Endothelial cell of hepatic sinusoid (primary cell): ENCODE measurements at regions not wholly inside any gene's neighbourhood (a gene's known extent, or its start where the extent isn't known, plus 50 kb on each side); places are given as distances from the start of the nearest gene placed in this dataset.

ENCODE experiments used
- in situ Hi-C: cut with HindIII; loops from 2 replicates; pipeline ENCODE4 v1.10.0; 2017; ENCODE audit warnings: low sequenced_read_pairs

GRCh38 chr4:34534916-34535315 is 1709.4 kb downstream of the ARAP2 start:
- in situ Hi-C loops, result no loop called here

DNA sequence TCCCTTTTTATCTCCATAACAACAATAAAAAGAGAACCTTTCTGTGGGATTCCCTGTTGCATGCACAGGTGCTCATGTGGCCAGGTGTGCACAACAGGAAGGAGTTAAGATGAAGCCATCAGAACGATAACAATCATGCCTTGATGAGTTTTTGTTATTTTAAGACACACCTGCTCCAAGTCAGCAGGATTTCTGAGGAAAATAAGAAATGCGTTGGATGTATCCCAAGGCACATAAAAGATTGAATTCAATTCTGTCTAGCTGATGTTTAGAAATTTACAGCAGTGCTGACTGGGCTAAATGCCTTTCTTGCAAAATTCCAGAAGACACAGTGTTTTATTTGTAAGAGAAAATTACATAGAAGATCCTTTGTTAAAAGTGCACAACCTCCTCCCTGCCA is 1678.2 kb downstream of the ARAP2 start:
- in situ Hi-C loops, result no loop called here

DNA sequence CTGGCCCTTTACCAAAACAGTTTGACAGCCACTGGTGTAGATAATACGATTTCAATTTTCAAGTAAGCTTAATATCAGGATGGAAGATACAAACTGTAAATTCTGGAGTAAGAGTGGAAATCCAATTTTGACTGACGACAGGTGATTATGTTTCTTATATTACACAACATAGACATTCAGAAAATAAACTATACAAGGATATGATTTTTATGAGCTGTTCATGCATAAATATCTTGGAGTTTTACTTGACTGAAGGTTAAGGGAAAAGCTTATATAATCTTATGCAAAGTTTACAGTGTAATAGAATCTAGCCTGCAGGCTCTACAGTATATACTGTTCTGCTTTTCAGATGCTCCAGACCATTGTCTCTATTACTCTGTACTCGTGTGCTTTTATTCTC is 1672.3 kb downstream of the ARAP2 start:
- in situ Hi-C loops, result no loop called here

GRCh38 chr4:34615315-34615714 is 1629.0 kb downstream of the ARAP2 start:
- in situ Hi-C loops, result no loop called here

- in situ Hi-C loops, result no loop called here
These were observed 1624.7 kb downstream of the ARAP2 start for GRCh38 chr4:34619531-34620162.

GRCh38 chr4:34628471-34628870 is 1615.8 kb downstream of the ARAP2 start:
- in situ Hi-C loops, result no loop called here

GRCh38 chr4:34629451-34629850 is 1614.9 kb downstream of the ARAP2 start:
- in situ Hi-C loops, result no loop called here

- in situ Hi-C loops, result no loop called here
These were observed 1611.1 kb downstream of the ARAP2 start for GRCh38 chr4:34633241-34633640.

DNA sequence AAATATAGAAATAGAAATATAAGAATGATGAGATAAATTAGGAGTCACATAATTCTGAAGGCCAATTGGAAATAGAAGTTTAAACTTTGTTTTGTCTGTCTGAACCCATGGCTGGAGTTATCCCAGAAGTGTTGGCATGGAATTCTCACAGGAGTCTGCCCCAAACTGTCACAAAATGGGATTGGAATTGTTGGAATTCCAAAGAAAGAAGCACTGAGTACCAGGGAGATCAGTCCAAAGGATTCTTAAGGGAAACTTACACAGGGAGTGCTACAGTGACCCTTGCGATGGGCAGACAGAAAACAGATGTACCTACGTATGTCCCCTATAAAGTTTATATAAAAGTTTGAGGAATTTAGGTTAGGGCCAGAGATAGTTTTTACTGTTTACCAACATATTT is 1607.7 kb downstream of the ARAP2 start:
- in situ Hi-C loops, result no loop called here

DNA sequence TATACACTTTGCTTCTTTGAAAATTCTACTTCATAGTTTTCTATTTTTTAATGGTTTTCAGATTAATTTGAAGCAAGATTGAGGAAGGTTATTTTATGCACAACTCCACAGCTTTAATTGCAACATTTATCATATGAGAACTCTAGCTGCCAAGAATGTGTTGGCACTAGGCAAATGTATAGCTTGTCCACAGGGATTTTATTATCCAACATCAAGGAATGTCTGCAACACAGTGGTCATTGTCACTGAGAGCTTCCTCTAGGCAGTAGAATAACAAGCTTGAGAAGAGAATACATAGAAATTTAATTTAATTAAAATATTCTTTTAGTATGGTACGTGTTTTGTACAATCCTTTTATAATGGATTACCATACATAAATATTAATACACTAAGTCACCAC is 1600.8 kb downstream of the ARAP2 start:
- in situ Hi-C loops, result no loop called here

- in situ Hi-C loops, result no loop called here
These were observed 1599.7 kb downstream of the ARAP2 start for GRCh38 chr4:34644579-34645115.

GRCh38 chr4:34649716-34650115 is 1594.6 kb downstream of the ARAP2 start:
- in situ Hi-C loops, result no loop called here

DNA sequence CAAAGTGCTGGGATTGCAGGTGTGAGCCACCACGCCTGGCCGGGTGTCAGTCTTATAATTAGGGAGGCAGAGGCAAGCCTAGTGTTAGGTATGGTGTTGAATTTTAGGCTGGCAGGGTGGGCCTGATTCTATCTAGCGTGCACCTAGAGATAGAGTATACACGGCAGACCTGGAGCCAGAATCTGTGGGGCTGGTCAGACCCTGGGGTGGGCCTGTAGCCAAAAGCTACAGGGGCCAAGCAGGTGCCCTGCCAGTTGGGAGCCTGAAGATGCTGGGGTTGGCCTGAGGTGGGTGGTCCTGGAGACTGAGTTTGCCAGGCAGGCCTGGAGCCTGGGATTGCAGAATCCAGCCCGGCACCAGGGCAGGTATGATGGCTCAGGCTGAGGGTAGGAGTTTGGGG is 1580.3 kb downstream of the ARAP2 start:
- in situ Hi-C loops, result no loop called here

DNA sequence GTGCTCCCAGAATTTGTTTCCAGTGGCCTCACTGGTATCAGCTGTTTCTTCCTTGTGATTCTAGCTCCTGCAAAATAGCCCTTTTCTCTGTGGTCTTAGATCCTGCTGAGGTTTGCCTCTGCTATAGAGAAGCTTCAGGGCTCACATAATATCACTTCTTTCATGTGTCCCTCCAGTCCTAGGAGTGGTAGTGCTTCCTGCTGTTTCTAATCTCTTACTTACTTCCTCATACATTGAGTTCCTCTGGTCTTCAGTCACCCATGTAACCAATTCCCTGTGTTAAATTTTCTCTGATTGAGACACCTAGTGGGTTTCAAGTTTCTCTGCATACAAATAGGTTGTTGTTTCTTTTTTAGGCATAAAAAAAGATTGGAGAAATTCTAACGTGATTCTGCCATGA is 1567.9 kb downstream of the ARAP2 start:
- in situ Hi-C loops, result no loop called here

GRCh38 chr4:34678431-34678830 is 1565.9 kb downstream of the ARAP2 start:
- in situ Hi-C loops, result no loop called here

DNA sequence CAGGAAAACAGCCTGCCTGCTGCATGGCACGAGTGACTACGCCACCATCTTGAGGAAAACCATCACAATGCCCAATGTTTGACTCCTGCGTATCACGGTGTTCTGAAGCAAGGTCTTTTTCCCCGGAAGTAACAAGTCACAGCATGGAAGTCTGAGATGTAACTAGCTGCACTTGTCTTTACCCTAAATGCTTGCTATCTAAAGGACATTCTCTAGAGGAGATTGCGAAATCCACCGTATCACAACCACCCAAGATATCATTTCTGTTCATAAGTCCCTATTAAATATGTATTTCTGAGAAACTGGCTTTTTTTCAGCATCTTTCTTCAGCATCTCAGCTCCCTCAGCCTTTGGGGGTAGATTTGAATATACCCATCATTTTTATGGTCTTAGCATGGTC is 1565.1 kb downstream of the ARAP2 start:
- in situ Hi-C loops, result no loop called here

DNA sequence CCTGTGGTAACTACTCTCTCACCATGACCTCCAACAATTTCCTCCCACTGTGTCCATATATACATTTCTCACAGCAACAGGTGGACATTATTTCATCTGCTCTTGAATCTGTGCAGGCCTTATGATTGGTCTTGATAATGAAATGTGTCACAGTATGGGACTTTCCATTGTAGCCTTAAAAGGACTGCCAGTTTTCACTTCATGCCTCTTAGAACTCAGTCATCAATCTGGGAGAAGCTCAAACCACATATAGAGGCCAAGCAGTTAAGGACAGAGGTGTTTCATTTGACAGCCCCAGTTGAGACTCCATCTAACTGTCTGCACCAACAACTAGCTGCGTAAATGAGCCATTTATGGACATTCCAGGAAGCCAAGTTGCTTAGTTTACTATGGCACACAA is 1534.8 kb downstream of the ARAP2 start:
- in situ Hi-C loops, result no loop called here

- in situ Hi-C loops, result no loop called here
These were observed 1525.6 kb downstream of the ARAP2 start for GRCh38 chr4:34718576-34719245.

GRCh38 chr4:34720571-34720970 is 1523.7 kb downstream of the ARAP2 start:
- in situ Hi-C loops, result no loop called here

DNA sequence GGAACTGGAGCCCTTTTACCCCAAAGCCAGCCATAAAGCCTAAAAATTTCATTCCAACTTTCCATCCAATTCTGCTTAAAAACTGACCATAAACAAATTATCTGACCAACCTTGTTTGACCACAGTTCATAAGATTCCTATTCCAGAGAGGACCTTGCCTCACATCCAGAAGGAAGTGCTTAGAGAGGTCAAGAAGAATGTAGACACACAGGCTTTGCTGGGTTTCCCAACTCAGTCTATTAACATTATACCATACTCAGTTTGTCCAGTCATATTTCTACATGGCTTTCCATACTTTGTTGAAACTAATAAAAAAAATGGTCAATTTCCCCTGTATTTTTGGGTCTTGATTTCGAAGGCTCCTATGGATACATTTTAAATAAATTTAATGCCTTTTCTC is 1522.5 kb downstream of the ARAP2 start:
- in situ Hi-C loops, result no loop called here

GRCh38 chr4:34723605-34724004 is 1520.7 kb downstream of the ARAP2 start:
- in situ Hi-C loops, result no loop called here

DNA sequence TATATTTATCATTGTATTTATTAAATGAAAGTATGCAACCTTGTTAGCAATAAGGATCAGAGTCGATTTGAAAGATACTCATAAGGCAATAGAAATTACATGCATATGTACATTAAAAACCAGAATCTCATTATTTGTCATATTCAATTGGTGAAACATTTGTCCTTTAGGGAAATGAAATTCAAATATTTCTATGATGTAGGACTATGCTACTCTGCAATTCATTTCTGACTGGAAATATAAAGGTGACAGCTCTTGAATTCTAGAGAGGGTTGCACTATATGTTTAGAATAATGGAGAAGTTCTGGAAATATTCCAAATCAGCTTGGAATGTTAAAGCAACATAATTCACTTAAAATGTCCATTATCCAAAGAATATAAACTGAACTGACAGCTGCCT is 1519.8 kb downstream of the ARAP2 start:
- in situ Hi-C loops, result no loop called here

GRCh38 chr4:34731070-34731469 is 1513.2 kb downstream of the ARAP2 start:
- in situ Hi-C loops, result no loop called here
